ENCODE measurements at regions not wholly inside any gene's neighbourhood (a gene's known extent, or its start where the extent isn't known, plus 50 kb on each side); places are given as distances from the start of the nearest gene placed in this dataset.

DNA sequence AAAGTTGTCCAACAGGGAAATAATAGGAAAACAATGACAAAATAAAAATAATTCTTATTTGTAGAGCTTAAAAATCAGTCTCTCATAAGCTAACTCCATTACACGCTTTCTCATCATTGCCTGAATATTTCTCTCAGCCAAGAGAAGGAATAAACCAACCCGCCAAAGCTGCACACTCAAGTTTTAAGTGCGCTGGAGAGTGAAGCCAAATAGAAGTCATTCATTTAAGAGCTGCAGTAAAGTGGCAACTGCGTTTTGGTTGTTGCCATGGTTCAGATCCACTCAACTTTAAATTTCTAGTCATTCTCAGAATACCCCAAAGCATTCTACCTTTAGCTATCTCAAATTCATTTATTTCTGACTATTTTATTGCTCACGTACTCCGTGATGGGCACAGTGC is 230.7 kb downstream of the CBLN4 start:
- Histone ChIP-seq H3K9me2 (replicated peaks; ENCODE audit: low read depth, low read length) (no peaks in the 10 kb centered on the region), H3K9me3 (ENCODE audit: insufficient read depth, low read depth, low read length) (no peaks in the 10 kb centered on the region), H3F3A (ENCODE audit: low read depth) (no peaks in the 10 kb centered on the region), H3K4me3 (ENCODE audit: low read length, poor library complexity, severe bottlenecking) (no peak overlapping the region), H3K4me2 (ENCODE audit: low read depth, low read length, poor library complexity, severe bottlenecking) (no peak overlapping the region), H4K20me1 (ENCODE audit: insufficient read depth, low read length, poor library complexity, severe bottlenecking) (no peaks in the 10 kb centered on the region), H3K4me1 (ENCODE audit: insufficient read depth, low read length, poor library complexity, severe bottlenecking) (no peaks in the 10 kb centered on the region), H3K36me3 (ENCODE audit: insufficient read depth, low read length) (no peaks in the 10 kb centered on the region), H2AFZ (ENCODE audit: low read length) (no peak overlapping the region), H3K27me3 (ENCODE audit: insufficient read depth, low read length, poor library complexity, severe bottlenecking) (no peaks in the 10 kb centered on the region), H3K79me2 (ENCODE audit: insufficient read depth, low read length) (no peaks in the 10 kb centered on the region), H3K9ac (ENCODE audit: low read depth, low read length, poor library complexity, severe bottlenecking) (no peak overlapping the region)
- TF ChIP-seq, protein P1, sequence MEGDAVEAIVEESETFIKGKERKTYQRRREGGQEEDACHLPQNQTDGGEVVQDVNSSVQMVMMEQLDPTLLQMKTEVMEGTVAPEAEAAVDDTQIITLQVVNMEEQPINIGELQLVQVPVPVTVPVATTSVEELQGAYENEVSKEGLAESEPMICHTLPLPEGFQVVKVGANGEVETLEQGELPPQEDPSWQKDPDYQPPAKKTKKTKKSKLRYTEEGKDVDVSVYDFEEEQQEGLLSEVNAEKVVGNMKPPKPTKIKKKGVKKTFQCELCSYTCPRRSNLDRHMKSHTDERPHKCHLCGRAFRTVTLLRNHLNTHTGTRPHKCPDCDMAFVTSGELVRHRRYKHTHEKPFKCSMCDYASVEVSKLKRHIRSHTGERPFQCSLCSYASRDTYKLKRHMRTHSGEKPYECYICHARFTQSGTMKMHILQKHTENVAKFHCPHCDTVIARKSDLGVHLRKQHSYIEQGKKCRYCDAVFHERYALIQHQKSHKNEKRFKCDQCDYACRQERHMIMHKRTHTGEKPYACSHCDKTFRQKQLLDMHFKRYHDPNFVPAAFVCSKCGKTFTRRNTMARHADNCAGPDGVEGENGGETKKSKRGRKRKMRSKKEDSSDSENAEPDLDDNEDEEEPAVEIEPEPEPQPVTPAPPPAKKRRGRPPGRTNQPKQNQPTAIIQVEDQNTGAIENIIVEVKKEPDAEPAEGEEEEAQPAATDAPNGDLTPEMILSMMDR (conservative IDR thresholded peaks at IDR 0.05; ENCODE audit: low read length) = no peak
- no peak for TF ChIP-seq EZH2phosphoT487 (IDR thresholded peaks at IDR 0.05; ENCODE audit: borderline replicate concordance)

DNA sequence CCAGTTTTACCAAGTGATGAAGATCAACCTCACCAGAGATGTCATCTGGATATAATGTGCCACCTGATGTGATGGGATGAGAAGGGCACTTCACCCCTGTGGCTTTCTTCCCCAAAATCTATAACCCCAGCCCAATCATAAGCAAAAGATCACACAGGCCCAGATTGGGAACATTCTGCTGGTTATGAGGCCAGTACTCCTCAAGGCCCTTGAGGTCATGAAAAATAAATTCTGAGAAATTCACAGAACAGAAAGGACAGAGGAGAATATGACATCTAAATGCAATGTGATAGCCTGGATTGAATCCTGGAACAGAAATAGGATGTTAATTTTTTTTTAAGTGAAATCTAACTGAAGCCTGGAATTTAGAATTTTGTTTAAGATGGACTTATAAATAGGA is 243.5 kb downstream of the CBLN4 start:
- peaks cover 6% of the 10 kb centered on the region; the same call in 1 of the 2 replicates for H3K9me3 ChIP-seq (ENCODE audit: insufficient read depth, low read depth, low read length)
- H3F3A ChIP-seq (ENCODE audit: low read depth) = no peaks in the 10 kb centered on the region
- H3K79me2 ChIP-seq (ENCODE audit: insufficient read depth, low read length) = no peaks in the 10 kb centered on the region
- no peaks in the 10 kb centered on the region for H3K36me3 ChIP-seq (ENCODE audit: insufficient read depth, low read length)
- no peak overlapping the region for H2AFZ ChIP-seq (ENCODE audit: low read length)
- H3K27me3 ChIP-seq (ENCODE audit: insufficient read depth, low read length, poor library complexity, severe bottlenecking) = no peaks in the 10 kb centered on the region
- H4K20me1 ChIP-seq (ENCODE audit: insufficient read depth, low read length, poor library complexity, severe bottlenecking) = no peaks in the 10 kb centered on the region
- no peak for TF ChIP-seq EZH2phosphoT487 (IDR thresholded peaks at IDR 0.05; ENCODE audit: borderline replicate concordance)
- TF ChIP-seq, protein P1 (conservative IDR thresholded peaks at IDR 0.05; ENCODE audit: low read length) = no peak
- H3K9ac ChIP-seq (ENCODE audit: low read depth, low read length, poor library complexity, severe bottlenecking) = no peak overlapping the region
- H3K9me2 ChIP-seq (replicated peaks; ENCODE audit: low read depth, low read length) = no peaks in the 10 kb centered on the region
- no peak overlapping the region for H3K4me2 ChIP-seq (ENCODE audit: low read depth, low read length, poor library complexity, severe bottlenecking)
- no peaks in the 10 kb centered on the region for H3K4me1 ChIP-seq (ENCODE audit: insufficient read depth, low read length, poor library complexity, severe bottlenecking)
- no peak overlapping the region for H3K4me3 ChIP-seq (ENCODE audit: low read length, poor library complexity, severe bottlenecking)

DNA sequence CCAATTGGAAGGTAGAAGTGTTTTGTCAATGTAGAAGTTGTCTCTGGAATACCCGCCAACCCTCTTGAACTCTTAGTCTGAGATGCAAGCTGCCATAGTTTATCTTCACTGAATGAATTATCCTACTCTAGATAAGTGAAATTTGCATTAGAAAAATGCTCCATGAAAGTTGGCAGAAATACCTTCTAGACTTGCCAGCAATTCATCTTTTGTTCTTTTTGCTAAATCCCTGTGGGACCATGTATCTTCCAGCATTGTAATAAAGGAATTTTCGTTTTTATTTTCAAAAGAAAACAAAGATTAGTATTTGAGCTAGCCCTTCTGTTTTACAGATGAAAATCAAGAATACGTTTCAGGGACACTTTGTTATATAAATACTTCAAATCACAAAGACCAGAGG is 244.2 kb downstream of the CBLN4 start:
- H3K27me3 ChIP-seq (ENCODE audit: insufficient read depth, low read length, poor library complexity, severe bottlenecking) = no peaks in the 10 kb centered on the region
- no peaks in the 10 kb centered on the region for H3K4me1 ChIP-seq (ENCODE audit: insufficient read depth, low read length, poor library complexity, severe bottlenecking)
- H3K4me2 ChIP-seq (ENCODE audit: low read depth, low read length, poor library complexity, severe bottlenecking) = no peak overlapping the region
- H3K9ac ChIP-seq (ENCODE audit: low read depth, low read length, poor library complexity, severe bottlenecking) = no peak overlapping the region
- H3K9me3 ChIP-seq (ENCODE audit: insufficient read depth, low read depth, low read length) = no peaks in the 10 kb centered on the region
- no peaks in the 10 kb centered on the region for H3F3A ChIP-seq (ENCODE audit: low read depth)
- H2AFZ ChIP-seq (ENCODE audit: low read length) = no peak overlapping the region
- TF ChIP-seq EZH2phosphoT487 (IDR thresholded peaks at IDR 0.05; ENCODE audit: borderline replicate concordance) = no peak
- TF ChIP-seq, protein P1 (conservative IDR thresholded peaks at IDR 0.05; ENCODE audit: low read length) = no peak
- no peaks in the 10 kb centered on the region for H3K9me2 ChIP-seq (replicated peaks; ENCODE audit: low read depth, low read length)
- H3K36me3 ChIP-seq (ENCODE audit: insufficient read depth, low read length) = no peaks in the 10 kb centered on the region
- no peaks in the 10 kb centered on the region for H4K20me1 ChIP-seq (ENCODE audit: insufficient read depth, low read length, poor library complexity, severe bottlenecking)
- H3K4me3 ChIP-seq (ENCODE audit: low read length, poor library complexity, severe bottlenecking) = no peak overlapping the region
- H3K79me2 ChIP-seq (ENCODE audit: insufficient read depth, low read length) = no peaks in the 10 kb centered on the region
